RPMI7951 (cell line): ENCODE measurements at regions not wholly inside any gene's neighbourhood (a gene's known extent, or its start where the extent isn't known, plus 50 kb on each side); places are given as distances from the start of the nearest gene placed in this dataset.

ENCODE experiments used
- DNase-seq: peaks from one replicate; pipeline ENCODE4 v3.0.0-alpha.2; 2012; ENCODE audit warnings: low read depth

DNA sequence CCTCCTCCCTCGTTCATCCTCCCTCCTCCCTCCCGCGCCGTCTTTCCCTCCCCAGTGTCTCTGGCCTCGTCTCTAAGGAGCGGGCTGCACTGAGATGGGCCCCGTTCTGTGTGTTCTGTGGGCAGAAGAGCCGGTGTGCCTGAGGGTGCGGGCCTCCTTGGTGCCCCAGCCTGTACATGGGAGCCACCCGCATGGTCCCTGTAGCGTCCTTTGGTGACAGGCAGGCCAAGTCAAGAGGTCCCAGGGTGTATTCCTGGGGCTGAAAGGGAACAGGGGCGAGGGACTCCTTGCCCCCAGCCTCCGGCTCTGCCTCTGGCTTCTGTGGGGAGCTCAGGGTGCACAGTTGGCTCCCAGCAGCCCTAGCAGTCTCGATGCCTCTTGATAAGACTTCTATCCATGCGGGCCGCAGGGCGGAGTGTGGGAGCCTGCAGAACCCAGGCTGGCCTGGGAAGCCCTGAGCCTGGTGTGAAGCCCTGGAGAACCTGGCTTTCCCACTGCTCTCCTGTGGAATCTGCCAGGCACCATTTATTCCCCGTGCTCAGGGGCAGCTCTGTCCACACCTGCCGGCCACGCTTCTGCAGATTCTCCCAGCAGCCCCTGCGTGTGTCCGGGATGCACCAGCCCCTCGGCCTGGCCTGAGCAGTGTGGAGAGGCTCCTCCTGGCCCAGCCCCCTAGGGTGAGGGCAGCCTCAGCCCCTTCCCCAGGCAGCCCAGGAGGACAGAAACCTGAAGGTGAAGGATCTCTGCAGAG, 181.3 kb downstream of the KIF26A start:
- no peak for DNase-seq

- DNase-seq: no peak
Measured at GRCh38 chr14:104320611-104321086, 182.3 kb downstream of the KIF26A start.

DNA sequence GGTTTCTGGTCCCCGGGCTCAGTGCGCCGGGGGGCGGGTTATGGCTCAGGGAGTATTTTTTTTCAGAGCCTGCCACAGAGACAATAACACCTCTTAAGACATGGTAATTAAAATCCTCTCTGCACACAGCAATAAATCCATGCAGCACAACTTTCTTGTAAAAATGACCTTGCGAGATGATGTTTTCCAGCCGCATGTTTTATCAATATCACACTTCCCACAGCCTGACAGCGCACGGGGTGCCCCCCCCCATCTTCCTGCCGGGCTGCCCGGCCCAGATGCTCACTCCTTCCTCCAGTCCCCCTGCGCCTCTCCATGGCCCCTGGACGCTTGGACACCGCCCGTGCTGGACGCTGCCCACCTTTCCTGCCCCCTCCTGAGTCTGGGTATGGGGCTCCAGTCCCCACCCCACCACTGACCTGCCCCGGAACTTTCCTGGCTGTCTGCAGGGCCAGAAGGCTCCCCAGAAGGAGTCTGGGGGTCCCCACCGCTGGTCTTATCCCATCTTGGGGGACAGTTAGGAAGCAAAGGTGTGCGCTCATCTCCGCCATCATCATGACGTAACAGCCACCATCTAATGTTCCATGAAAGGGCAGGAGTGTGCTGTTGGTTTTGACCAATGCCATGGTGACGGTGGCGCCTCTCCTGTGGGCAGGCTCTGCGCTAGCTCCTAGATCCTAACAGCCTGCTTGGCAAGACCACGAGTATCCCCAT, 182.9 kb downstream of the KIF26A start:
- DNase-seq: no peak

DNA sequence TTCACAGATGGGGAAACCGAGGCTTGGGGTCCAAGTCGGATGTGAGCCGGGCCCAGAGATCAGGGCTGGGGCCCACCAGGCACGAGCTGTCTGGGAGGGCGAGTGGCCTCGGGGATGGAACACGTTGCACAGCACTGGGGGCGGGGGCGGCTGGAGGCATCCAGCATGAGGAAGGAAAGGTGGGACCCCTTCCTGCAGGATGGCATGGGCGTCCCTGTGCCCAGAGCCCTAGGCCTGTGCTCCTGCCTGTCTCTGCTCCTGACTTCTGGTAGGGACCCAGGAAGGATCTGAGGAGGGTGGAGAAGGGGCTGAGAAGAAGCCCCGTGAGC, 183.4 kb downstream of the KIF26A start:
- DNase-seq: no peak

DNA sequence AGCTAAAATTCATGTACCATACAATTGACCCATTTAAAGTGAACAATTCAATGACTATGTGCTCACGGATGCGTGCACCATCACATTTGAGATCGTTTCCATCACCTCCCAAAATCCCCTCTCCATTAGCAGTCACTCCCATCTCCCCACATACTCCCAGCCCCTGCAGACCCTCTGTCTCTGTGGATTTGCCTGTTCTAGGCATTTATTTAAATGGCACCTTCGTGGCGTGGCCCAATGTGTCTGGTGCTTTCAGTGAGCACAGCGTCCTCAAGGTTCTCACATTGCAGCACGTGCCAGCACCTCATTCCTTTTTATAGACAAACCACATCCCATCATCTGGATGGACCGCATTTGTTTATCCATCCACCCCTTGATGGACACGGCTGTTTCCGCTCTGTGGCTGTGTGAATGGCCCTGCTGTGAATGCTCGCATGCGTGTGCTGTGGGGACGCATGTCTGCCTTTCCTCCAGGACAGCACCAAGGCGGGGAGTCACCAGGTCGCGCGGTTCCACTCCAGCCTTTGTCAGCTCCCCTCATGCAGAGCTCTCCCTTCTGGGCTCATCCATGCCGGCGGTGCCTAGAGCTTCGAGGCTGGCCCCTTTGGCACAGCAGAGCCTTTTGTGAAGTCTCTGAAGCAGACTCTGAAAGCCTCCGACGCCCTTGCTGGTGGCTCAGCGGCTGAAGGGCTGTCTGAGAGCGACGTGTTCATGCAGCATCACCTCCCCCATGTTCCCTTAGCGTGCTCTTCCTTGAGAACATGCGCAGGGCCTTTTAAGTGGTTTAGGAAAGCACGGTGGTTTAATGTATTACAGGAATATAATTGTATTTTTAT, 184.4 kb downstream of the KIF26A start:
- peak; percentile 3 for DNase-seq

DNA sequence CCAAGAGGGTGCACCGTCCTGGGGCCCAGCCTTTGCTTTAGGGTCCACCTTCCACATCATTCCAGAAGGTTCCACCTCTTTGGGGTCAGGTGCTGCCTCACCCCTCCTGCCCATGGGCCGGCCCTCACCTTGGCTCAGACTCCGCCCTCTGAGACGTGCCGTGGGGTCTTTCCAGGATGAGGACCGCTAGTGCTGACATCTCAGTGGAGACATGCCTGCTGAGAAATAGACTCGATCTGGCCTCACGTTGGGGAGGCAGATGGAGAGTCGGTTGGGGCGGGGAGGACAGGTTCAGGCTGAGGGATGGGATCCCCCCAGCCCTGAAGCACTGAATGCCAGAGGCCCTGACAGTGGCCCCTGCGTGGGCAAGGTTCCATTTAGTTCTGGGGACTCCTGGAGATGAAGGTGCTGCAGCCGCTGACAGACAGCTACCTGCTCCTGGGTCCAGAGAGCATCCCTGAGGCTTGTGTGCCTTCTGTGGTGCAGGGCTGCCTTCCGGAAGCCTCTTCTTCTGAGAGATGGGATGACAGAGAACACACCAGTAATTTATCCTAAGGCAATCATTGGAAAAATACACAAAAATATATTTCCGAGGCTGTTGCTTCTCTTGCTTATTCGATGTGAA, 185.3 kb downstream of the KIF26A start:
- no peak for DNase-seq

DNA sequence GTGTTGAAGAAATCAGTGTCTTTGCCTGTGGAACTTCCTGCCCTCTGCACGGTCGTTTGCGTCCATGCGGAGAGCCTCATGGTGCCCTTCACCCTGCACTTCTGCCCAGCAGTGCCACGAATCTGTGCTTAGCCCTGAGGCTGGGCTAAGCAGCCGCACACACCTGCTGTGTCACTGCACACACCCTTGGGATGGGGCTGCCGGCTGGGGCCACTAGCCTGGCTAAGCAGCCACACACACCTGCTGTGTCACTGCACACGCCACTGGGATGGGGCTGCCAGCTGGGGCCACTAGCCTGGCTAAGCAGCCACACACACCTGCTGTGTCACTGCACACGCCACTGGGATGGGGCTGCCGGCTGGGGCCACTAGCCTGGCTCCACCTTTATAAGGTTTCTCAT, 188.5 kb downstream of the KIF26A start:
- DNase-seq: no peak

DNA sequence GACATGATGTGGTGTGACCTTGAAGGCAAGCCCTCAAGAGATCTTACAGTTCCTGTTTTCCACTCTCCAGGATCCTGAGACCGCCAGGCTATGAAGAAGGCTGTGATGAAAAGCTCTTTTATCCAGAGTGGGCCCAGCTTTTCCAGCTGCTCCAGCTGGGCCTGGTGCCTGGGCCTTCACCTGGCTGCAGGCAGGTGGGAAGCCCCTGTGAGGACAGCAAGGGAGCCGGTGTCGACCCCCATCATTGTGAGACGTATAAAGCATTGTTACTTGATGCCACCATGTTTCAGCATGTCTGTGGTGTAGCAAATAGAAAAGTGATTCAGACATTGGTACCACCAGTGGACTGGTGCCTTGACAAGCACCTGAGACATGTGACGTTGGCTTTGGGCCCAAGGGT, 190.2 kb downstream of the KIF26A start:
- no peak for DNase-seq

DNA sequence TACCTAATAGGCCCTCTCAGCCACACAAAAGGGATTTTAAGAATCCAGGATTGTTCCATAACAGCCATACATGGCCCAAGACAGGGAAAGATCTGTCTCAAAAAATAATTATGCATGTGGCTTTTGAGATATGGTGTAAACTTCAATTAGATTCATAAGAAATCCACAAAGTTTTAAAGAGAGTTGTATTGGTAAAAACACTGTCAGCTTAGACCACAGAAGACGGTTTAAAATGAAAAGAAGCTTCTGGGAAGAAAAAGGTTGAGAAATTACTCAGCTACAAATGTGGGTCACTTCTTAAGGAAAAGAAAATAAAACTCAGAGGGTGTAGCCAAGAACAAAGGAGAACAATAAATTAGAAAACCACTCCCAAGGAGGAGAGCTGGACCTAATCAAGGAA, 191.4 kb downstream of the KIF26A start:
- DNase-seq: no peak

GRCh38 chr14:104331871-104332605, 193.7 kb downstream of the KIF26A start:
- DNase-seq: no peak

DNA sequence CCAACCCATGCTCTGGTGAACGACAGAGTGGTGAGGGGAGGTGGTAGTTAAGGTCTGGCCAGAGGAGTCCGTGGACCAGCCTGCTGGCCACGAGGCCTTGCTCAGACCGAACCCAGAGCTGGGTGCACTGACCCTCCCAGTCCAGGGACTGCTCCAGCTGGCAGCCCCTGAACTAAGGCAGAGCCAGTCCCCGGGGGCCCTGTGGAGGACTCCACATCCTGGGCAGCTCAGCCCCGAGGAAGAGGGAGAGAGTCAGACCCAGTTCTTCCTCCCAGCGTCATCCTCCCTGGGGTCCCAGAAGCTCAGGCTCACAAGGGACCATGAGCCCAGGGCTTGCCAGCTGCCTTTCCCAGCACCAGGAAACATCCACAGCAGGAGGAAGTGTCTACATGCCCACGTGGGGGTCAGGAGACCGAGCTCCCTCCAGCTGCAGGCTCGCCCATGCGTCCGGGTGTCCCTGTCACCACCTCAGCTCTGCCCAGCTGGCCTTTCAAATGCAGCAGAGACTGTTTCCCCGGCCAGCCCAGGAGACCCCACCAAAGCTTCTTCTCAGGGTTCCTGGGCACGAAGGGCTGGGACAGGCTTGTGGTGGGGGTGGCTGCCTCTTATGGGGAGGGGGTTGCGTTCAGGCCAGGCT, 194.4 kb downstream of the KIF26A start:
- no peak for DNase-seq

DNA sequence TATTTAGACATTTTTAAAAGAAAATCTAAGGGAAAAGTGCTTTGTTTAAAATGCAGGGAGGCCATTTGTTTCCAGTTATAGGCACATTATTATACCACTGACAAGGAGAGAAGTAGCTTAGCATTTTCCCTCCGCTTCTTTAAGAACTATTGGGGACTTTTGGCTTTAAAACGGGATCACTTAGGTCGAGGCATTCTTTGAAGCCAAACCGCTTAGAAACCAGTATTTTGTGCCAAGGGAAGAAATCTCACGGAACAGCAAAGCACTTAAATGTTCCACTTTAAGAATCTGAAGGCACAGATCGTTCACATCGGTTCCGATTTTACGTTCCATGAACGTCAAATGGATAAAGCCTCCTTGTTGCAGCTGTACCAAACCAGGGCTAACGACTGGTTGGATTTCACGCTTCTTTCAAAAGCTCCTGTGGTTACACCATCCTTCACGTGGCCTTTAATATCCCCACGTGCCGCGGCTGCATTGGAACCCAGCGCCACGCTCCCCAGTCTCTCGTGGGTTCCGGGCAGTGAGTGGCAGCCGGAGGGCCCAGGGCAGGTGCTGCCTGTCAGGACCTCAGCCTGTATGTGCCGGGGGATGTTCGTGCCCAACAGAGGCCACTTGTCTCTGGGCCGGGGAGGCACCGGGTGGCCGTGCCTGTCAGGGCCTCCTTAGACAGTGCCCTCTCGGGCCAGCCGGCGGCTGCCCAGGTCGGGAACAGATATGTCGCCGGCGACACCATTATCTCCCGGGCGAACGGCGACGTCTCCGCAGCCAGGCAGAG, 195.4 kb downstream of the KIF26A start:
- no peak for DNase-seq

DNA sequence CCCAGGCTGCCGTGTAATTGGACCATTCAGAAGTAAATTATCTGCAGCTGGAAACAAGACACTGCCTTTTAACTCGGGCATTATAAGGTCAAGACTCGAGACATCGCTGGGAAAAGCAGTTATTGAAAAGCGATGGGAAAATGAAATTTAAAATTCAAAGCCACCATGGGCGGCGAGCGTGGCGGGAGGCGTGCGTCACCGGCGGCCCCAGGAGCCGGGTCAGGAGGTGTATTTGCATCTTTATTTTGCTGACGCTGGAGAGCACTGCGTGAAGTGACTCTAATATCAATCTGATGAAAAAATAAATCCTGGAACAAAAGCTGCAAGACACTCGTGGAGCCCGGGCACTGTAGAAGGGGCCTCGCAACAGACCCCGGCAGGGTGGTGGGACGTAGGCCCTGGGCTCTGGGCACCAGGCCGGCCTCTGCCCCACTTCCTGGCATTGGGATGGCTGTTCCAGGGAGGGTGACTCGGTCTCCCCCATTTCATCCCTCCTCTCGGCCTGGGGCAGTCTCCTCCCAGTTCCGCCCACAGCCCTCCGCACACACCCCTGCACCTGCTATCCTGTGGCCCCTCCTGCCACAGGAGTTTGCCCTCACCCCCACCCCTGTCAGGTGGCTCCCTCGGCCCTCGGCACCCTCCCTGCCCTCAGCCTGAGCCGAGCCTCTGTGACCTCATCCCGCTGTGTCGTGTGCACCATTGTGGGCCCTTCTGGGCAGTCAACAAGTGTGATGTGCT, 196.2 kb downstream of the KIF26A start:
- DNase-seq: no peak

DNA sequence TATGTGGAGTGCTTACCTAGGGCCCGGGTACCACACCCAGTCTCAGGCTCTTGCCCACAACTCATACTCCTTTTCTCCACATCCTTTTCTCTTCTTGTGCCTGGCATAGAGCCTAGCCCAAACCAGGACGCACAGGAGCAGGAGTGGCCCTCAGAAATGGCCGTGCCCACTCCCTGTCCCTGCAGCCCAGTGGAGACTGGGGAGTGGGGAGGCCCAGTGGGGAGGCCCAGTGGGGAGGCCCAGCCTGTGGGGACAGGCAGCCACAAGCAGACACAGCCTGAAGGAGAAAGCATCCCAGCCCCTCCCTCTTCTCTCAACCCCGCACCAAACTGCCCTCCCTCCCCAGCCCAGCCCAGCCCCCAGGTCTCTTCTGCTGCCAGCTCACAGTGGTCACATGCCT, 196.8 kb downstream of the KIF26A start:
- no peak for DNase-seq

DNA sequence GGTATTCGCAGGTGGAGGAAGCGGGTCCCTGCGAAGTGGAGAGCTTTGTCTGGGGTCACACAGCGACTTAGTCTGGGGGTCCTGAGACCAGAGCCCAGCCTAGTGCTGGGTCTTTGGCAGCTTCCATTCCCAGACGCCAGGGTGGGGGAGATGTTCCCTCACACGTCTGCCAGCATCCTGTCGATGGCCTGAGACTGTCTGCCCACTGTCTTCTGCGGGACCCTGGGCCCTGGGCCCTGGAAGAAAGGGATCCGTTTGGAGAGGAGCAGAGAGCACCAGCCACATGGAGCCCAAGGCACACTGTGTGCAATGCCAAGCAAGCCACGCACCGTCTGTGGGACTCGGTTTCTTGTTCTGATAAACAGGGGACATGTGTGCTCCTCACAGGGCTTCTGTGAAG, 197.2 kb downstream of the KIF26A start:
- DNase-seq: no peak

- no peak for DNase-seq
Measured at GRCh38 chr14:104337351-104337750, 199.0 kb downstream of the KIF26A start.

DNA sequence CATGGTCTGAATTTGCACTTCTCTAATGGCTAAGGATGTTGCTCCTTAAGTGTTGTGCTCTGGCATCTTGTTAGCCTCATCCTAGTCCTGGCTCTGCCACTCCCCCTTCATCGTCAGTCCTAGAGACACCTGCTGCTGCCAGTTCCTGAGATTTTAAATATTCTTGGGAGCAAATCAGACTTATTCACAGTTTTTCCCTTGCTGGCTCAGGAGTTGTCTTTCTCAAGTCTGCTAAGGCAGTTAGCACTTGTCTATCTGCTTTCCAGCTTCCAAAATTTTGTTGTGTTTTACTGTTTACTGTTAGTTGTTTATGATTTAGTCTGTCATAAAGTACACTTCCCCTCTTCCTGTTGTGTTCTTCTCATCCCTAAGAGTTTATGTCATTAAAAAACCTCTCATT, 201.0 kb downstream of the KIF26A start:
- DNase-seq: no peak

DNA sequence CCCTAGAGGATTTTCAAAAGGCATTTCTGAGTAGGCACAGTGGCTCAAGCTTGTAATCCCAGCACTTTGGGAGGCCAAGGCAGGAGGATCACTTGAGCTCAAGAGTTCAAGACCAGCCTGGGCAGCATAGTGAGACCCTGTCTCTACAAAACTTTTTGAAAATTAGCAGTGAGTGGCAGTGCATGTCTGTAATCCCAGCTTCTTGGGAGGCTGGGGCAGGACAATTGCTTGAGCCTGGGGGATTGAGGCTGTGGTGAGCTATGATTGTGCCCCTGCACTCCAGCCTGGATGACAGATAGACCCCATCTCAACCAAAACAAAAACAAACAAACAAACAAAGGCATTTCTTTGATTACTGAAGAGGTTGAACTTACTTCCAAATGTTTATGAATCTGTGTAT, 201.4 kb downstream of the KIF26A start:
- DNase-seq: no peak
